BE2C (cell line): ENCODE measurements at regions not wholly inside any gene's neighbourhood (a gene's known extent, or its start where the extent isn't known, plus 50 kb on each side); places are given as distances from the start of the nearest gene placed in this dataset.

Source experiments
- DNase-seq: peaks from one replicate; pipeline ENCODE4 v3.0.0-alpha.2; 2020
- H3K27me3 ChIP-seq: fragments of 250-450 bp; sonication (Bioruptor Pico); 2 replicates; pipeline ENCODE4 v1.5.1; 2020; ENCODE audit warnings: mild to moderate bottlenecking
- H3K36me3 ChIP-seq: fragments of 250-450 bp; sonication (Bioruptor Pico); 2 replicates; pipeline ENCODE4 v1.5.1; 2020; ENCODE audit warnings: mild to moderate bottlenecking
- H3K4me1 ChIP-seq: fragments of 250-450 bp; sonication (Bioruptor Pico); 2 replicates; pipeline ENCODE4 v1.5.1; 2020
- H3K4me3 ChIP-seq: 2 replicates; pipeline ENCODE4 v1.5.1; 2011; ENCODE audit warnings: low read depth, low read length
- H3K9me3 ChIP-seq: fragments of 250-450 bp; sonication (Bioruptor Pico); 2 replicates; pipeline ENCODE4 v1.5.1; 2020
- TF ChIP-seq, protein P1 (sequence below): IDR thresholded peaks from 2 replicates; pipeline ENCODE4 v1.5.1; 2012; ENCODE audit warnings: mild to moderate bottlenecking, low read depth, low read length

DNA sequence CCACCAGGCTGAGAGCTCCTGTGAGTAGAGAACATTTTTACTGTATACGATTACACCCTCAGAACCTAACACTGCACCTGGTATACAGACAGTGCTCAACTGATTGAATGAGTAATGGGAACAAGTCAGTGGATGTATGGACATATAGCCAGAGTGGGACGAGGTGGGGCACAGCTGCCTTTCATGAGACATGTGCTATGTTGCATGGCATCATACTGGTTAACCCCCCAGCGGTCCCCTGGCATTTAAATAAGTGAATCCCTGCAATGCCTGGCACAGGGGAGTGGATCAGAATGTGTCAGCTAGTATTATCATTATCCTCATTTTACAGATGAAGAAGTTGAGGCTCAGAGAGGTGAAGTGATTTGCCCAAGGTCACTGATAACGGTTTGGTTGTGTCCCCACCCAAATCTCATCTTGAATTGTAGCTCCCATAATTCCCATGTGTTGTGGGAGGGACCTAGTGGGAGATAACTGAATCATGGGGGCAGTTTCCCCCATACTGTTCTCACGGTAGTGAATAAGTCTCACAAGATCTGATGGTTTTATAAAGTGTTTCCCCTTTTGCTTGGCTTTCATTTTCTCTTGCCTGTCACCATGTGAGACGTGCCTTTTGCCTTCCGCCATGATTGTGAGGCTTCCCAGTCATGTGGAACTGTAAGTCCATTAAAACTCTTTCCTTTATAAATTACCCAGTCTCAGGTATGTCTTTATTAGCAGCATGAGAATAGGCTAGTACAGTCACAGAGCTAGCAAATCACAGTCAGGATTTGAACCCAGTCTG lies 56.0 kb upstream of the ATP2B2 start:
- Histone ChIP-seq H3K36me3 (no peaks in the 10 kb centered on the region), H3K4me3 (no peak overlapping the region), H3K27me3 (no peaks in the 10 kb centered on the region), H3K4me1 (no peaks in the 10 kb centered on the region), H3K9me3 (no peaks in the 10 kb centered on the region)
- no peak for DNase-seq
- TF ChIP-seq, protein P1, sequence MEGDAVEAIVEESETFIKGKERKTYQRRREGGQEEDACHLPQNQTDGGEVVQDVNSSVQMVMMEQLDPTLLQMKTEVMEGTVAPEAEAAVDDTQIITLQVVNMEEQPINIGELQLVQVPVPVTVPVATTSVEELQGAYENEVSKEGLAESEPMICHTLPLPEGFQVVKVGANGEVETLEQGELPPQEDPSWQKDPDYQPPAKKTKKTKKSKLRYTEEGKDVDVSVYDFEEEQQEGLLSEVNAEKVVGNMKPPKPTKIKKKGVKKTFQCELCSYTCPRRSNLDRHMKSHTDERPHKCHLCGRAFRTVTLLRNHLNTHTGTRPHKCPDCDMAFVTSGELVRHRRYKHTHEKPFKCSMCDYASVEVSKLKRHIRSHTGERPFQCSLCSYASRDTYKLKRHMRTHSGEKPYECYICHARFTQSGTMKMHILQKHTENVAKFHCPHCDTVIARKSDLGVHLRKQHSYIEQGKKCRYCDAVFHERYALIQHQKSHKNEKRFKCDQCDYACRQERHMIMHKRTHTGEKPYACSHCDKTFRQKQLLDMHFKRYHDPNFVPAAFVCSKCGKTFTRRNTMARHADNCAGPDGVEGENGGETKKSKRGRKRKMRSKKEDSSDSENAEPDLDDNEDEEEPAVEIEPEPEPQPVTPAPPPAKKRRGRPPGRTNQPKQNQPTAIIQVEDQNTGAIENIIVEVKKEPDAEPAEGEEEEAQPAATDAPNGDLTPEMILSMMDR: no peak

DNA sequence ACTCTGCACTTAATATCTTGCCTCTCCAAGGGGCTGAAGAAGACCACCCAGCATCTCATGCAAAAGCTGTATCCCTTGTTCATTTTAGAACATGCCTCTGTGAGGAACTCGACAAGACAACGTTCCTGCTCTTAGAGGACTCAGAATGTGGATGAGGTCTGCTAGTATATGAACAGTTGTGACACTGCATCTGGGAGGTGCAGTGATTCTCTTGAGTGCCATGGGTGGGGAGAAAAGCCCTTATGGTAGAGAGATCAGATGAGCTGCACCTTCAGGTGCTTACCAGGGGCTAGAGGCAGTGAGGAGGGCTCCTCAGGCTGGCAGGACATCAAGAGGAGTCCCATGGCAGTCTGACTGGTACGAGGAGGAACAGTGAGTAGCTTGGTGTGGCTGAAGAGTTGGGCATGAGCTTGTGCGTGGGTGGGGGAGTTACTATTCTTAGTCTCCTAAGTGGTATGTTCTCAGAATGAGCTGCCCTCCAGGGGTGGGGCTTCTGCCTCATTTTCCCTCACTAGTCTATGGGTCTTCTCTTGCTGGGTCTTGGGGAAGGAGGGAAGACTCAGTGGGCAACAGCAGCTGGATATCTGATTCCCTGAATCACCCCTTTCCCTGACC lies 56.7 kb upstream of the ATP2B2 start:
- TF ChIP-seq, protein P1: no peak
- Histone ChIP-seq H3K36me3 (no peaks in the 10 kb centered on the region), H3K27me3 (no peaks in the 10 kb centered on the region), H3K9me3 (no peaks in the 10 kb centered on the region), H3K4me3 (no peak overlapping the region), H3K4me1 (no peaks in the 10 kb centered on the region)
- no peak for DNase-seq

DNA sequence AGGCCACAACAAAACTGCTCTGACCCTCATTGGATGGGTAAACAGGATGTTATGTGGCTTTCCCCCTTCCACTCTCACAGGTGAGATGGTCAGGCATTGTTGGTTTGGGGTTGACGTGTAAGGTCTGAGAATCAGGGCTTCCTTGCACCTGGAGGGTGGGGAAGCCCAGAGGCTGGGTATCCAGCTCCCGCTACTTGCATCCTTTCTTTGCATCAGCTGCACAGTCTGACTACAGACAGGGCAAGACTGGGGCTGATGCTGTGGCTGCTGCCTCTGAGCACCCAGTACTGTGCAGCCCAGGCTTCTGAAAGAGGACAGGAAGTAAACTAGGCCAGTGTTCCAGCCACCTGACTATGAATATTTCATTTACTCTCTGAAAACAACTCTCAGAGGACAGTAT lies 58.0 kb upstream of the ATP2B2 start:
- H3K27me3 ChIP-seq: no peaks in the 10 kb centered on the region
- TF ChIP-seq, protein P1: no peak
- DNase-seq: no peak
- no peak overlapping the region for H3K4me3 ChIP-seq
- H3K4me1 ChIP-seq: no peaks in the 10 kb centered on the region
- H3K36me3 ChIP-seq: no peaks in the 10 kb centered on the region
- H3K9me3 ChIP-seq: no peaks in the 10 kb centered on the region

DNA sequence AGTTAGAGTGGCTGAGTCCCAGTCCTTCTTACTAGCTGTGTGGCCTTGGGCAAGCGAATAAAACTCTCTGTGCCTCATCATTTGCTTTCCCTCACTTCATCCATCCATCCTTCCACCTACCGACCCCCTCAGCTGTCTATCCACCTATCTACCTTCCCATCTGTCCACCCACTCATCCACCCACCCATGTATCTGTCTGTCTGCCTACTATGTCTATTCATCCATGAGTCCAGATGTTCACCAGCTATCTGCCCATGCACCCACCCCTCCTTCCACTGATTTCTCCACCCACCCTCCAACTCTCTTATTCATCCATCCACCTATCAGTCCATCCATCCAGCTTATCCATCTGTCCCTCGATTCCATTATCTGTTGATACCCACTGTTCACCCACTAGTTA lies 60.4 kb upstream of the ATP2B2 start:
- Histone ChIP-seq H3K4me1 (no peaks in the 10 kb centered on the region), H3K36me3 (no peaks in the 10 kb centered on the region), H3K27me3 (no peaks in the 10 kb centered on the region), H3K4me3 (no peak overlapping the region), H3K9me3 (no peaks in the 10 kb centered on the region)
- TF ChIP-seq, protein P1: no peak
- DNase-seq: no peak

DNA sequence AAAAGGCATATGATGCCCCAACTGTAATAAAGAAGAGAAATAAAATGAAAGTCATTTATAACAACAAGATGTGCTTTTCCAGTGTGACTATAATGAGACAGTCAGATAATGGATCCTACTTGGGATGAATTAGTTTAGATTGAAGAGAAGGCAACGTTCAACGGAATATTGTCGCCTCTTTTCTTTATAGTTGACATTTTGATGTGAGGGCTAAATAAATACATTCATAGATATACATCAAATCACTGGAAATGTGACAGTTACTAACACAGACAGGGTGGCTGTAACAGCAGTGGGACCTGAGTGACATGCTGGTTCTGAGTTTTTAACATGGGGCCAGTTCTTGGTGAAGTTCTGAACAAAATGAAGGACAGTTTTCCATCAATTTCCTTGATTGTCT lies 61.1 kb upstream of the ATP2B2 start:
- Histone ChIP-seq H3K36me3 (no peaks in the 10 kb centered on the region), H3K4me3 (no peak overlapping the region), H3K4me1 (no peaks in the 10 kb centered on the region)

DNA sequence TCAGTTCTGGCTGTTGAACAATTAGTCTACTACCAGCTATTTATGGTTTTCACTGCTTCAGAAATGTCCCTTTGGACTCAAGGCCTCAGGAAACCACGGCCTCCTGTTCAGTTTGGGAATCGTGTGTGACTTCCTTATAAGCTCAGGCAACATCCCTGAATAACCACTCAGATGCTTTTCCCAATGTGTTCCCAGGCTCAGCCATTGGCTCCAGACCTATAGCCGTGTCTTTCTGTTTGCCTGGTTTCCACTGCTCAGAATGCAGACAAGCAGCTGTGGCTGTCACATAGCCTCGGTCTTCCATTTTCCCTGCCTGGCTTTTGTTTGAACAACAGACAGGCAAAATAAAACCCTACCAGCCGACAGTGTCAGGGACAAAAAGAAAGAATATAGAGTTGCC lies 63.2 kb upstream of the ATP2B2 start:
- H3K4me3 ChIP-seq: no peak overlapping the region
- H3K36me3 ChIP-seq: no peaks in the 10 kb centered on the region
- TF ChIP-seq, protein P1: no peak
- H3K9me3 ChIP-seq: no peaks in the 10 kb centered on the region
- H3K4me1 ChIP-seq: no peaks in the 10 kb centered on the region
- H3K27me3 ChIP-seq: no peaks in the 10 kb centered on the region
- DNase-seq: no peak

More for the DNA sequence above, 61.1 kb upstream of the ATP2B2 start:
- no peak for DNase-seq
- no peaks in the 10 kb centered on the region for H3K9me3 ChIP-seq
- TF ChIP-seq, protein P1: no peak
- no peaks in the 10 kb centered on the region for H3K27me3 ChIP-seq
